ENCODE measurements at regions not wholly inside any gene's neighbourhood (a gene's known extent, or its start where the extent isn't known, plus 50 kb on each side); places are given as distances from the start of the nearest gene placed in this dataset.

GRCh38 chr21:16855164-16855667 lies 657.6 kb upstream of the CXADR start:
- H3K4me3 ChIP-seq (ENCODE audit: low read depth, low read length) = no peak overlapping the region

- no peak overlapping the region for H3K4me3 ChIP-seq (ENCODE audit: low read depth, low read length)
Observed at GRCh38 chr21:16863362-16863905, 649.4 kb upstream of the CXADR start.

- no peak overlapping the region for H3K4me3 ChIP-seq (ENCODE audit: low read depth, low read length)
Observed at GRCh38 chr21:16863908-16864307, 648.9 kb upstream of the CXADR start.

DNA sequence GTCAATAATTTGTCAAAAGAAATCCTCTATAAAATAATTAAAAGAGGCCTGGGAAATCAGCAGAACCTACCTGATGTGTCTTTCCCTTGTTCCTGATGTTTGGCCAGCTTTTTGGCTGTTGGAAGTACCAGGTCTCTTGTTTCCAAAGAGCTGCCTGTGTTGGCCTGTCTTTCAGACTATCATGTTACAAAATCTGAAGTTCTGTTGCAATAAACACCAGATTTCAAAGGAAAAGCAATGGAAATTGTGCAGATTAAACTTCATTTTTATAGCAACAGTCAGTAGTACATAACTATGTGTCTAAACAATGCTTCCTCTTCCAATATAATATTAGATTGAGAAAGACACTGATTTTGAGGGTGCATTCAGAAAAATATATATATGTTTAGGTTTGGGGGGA lies 647.2 kb upstream of the CXADR start:
- H3K4me3 ChIP-seq (ENCODE audit: low read depth, low read length) = no peak overlapping the region

GRCh38 chr21:16866851-16867250 lies 646.0 kb upstream of the CXADR start:
- H3K4me3 ChIP-seq (ENCODE audit: low read depth, low read length) = no peak overlapping the region

GRCh38 chr21:16870103-16870502 lies 642.7 kb upstream of the CXADR start:
- H3K4me3 ChIP-seq (ENCODE audit: low read depth, low read length) = no peak overlapping the region

GRCh38 chr21:16872616-16873015 lies 640.2 kb upstream of the CXADR start:
- no peak overlapping the region for H3K4me3 ChIP-seq (ENCODE audit: low read depth, low read length)

DNA sequence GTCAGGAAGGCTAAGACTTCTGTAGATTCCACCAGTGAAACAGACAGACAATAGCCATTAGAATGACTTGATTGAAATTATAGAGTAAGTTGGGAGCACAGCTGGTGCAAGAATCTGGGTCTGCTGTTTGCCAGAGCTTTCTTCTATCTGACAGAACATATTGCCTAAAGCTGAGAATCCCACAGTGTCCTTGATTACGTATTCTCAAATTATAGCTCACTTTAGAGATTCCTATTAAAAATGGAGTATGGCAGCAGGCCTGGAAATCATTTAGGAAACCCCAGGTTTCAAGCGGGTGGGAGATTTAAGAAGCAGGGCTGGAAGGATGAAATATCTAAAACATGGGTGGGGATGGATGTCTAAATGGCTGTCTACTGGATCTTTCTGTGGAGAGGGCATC lies 639.7 kb upstream of the CXADR start:
- no peak overlapping the region for H3K4me3 ChIP-seq (ENCODE audit: low read depth, low read length)

DNA sequence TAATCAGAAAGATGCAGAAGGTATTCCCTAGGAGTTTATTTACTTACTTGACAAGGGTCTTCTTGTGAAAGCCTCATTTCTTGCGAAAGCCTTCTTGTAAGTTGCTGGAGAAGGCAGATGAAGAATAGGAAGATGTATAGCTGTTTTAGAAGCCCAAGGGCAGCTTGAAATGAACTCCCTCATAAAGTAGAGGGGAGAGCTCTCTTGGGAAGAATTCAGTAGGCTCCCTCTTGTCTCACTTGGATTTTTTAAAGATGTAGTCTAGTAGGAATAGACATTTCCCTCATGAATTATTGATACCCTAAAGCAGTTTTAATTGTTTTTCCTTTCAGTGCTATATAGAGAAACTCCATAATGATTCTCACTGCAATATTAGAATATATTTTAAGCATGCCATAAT lies 639.2 kb upstream of the CXADR start:
- H3K4me3 ChIP-seq (ENCODE audit: low read depth, low read length) = no peak overlapping the region

- no peak overlapping the region for H3K4me3 ChIP-seq (ENCODE audit: low read depth, low read length)
Observed at GRCh38 chr21:16879479-16879878, 633.4 kb upstream of the CXADR start.

DNA sequence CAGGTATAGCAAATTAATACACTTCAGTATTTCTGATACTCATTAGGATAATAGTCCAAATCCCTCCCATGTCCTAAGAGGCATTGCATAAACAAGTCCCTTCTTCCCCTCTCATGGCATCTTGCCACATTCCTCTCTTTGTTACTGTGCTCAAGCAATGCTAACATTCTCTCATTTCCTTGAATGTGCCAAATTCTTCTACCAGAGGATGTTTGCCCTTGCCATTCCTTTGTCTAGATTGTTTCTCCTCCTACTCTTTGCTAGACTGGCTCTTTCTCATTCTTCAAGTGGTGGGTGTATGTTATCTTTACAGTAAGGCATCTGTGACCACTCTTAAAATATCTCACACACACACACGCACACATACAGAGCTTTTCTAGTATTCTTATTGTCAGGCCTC lies 621.0 kb upstream of the CXADR start:
- H3K4me3 ChIP-seq (ENCODE audit: low read depth, low read length) = no peak overlapping the region

GRCh38 chr21:16900685-16901084 lies 612.2 kb upstream of the CXADR start:
- H3K4me3 ChIP-seq (ENCODE audit: low read depth, low read length) = no peak overlapping the region

DNA sequence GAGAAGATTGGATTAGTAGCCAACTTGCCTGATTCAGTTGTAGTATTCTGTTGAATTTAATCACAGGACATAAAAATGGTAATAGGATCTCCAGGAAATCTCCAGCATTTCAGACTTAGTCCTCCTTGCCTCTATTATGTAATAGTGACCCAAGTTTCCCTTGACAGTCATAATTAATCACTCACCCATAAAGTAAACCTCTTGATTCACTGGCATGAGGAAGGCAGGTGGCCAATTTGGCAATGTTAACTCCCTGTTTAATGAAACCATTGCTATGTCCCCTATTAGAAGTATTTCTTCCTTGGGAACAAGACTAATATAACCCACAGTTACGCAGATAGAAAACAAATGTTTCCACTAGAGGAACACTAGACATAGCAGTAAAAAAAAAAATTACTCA lies 604.8 kb upstream of the CXADR start:
- no peak overlapping the region for H3K4me3 ChIP-seq (ENCODE audit: low read depth, low read length)

DNA sequence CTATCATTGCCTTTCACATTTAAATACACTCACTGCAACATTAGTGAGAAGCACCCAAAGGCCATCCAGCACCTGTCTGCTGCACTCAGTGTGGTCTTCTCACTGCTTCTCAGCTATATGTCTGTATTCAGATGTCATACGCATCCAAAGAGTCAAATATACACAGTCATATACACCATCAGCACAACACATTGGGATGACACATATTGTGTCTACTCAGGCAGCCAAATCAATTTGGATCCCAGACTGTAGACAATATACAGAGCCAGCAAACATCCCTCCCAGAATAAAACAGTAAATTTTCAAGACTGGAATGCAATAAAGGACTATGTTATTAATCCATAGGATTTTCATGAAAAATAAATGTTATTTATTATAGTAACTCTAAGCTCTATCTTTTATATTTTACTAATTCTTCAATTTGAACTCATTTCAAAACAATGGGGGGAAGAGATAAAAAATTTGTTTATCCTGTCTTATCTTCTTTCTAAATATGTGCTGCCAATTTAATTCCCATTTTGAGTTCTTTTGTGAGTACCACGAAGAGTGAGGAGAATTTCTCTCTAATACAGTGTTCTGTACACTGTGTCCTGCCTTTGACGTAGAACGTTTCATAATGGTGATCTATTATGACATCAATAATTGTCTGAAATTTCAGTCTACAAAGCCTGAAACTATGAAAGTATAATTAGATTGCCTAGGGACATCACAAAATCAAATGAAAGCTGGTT lies 602.2 kb upstream of the CXADR start:
- no peak overlapping the region for H3K4me3 ChIP-seq (ENCODE audit: low read depth, low read length)

GRCh38 chr21:16911166-16911607 lies 601.7 kb upstream of the CXADR start:
- H3K4me3 ChIP-seq (ENCODE audit: low read depth, low read length) = no peak overlapping the region

- H3K4me3 ChIP-seq (ENCODE audit: low read depth, low read length) = no peak overlapping the region
Observed at GRCh38 chr21:16912075-16912474, 600.8 kb upstream of the CXADR start.

- H3K4me3 ChIP-seq (ENCODE audit: low read depth, low read length) = no peak overlapping the region
Observed at GRCh38 chr21:16913010-16913409, 599.8 kb upstream of the CXADR start.

DNA sequence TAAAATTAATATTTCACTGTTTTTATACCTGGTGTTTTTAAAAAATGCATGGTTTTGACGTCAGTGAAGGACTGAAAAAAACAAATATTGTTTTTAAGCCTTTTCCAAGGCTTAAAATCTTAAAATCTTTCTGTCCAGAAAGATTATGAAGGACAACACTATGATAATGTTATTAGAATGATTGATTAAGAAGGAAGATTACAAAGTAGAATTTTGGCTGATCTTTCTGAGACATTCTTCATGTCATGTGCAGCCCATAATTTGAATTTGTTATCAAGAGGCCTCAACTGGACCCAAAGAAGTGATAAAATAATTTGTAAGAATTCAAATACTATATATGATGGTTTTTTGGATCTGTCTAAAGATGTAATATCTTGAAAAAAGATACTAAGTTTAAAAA lies 584.4 kb upstream of the CXADR start:
- no peak overlapping the region for H3K4me3 ChIP-seq (ENCODE audit: low read depth, low read length)

DNA sequence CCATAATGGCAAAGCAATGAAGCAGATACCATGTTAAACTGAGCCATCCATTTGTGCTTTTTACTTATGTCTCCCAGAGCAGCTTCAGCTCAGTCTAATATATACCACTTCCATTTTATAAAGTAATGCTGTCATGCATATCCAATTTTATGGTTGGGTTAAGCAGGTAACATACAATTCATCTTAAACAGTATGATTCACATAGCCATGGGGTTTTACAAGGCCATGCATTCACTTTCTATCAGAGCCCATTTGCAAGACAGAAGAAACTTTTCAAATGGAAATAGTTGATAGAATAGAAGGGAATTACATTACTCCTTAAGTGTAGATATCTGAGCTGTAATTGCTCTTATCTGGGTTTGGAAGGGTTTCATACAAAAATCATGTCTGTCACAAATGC lies 580.5 kb upstream of the CXADR start:
- no peak overlapping the region for H3K4me3 ChIP-seq (ENCODE audit: low read depth, low read length)

- no peak overlapping the region for H3K4me3 ChIP-seq (ENCODE audit: low read depth, low read length)
Observed at GRCh38 chr21:16942703-16943102, 570.1 kb upstream of the CXADR start.

- no peak overlapping the region for H3K4me3 ChIP-seq (ENCODE audit: low read depth, low read length)
Observed at GRCh38 chr21:16943231-16943630, 569.6 kb upstream of the CXADR start.

GRCh38 chr21:16945580-16945979 lies 567.3 kb upstream of the CXADR start:
- no peak overlapping the region for H3K4me3 ChIP-seq (ENCODE audit: low read depth, low read length)

DNA sequence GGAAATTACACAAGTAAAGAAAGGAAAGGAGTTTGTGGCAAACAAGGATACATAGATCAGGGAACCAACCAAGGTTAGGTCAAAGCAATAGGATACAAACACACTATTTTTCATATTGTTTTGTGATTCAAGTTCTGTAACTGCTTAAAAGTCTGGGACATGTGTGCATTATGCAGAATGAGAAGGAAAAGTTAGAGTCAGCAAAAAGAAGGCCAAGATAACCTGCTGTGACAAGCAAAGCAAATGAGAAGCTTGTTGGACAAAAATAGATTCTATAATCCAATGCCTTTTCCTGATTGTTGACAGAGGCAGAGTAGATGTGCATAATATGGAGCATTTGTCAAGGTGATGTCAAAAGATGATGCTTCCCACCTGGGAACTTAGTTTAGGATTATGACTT lies 556.0 kb upstream of the CXADR start:
- H3K4me3 ChIP-seq (ENCODE audit: low read depth, low read length) = no peak overlapping the region

Data from iPS-11a (cell line).